ENCODE measurements at regions not wholly inside any gene's neighbourhood (a gene's known extent, or its start where the extent isn't known, plus 50 kb on each side); places are given as distances from the start of the nearest gene placed in this dataset.

GRCh38 chr14:34231626-34232025 lies 230.4 kb downstream of the SPTSSA start:
- Histone ChIP-seq H4K20me1 (ENCODE audit: insufficient read depth, low read length) (no peaks in the 10 kb centered on the region), H3K79me2 (ENCODE audit: low read length) (no peaks in the 10 kb centered on the region), H3K4me1 (ENCODE audit: low read length) (no peaks in the 10 kb centered on the region), H3K9me3 (ENCODE audit: insufficient read depth, low read length) (no peaks in the 10 kb centered on the region), H3K36me3 (replicated peaks; ENCODE audit: low read depth, low read length) (no peaks in the 10 kb centered on the region), H3K4me2 (ENCODE audit: low read length) (no peak overlapping the region), H3K27ac (ENCODE audit: low read length) (no peak overlapping the region), H2AFZ (ENCODE audit: low read depth, low read length) (no peak overlapping the region), H3K4me3 (ENCODE audit: low read length) (no peak overlapping the region), H3K27me3 (ENCODE audit: low read depth, low read length) (0 out of 2 replicates have a peak, but pooled peaks cover 3% of the 10 kb centered on the region), H3K9ac (ENCODE audit: low read length) (no peak overlapping the region)
- TF ChIP-seq EZH2phosphoT487 (IDR thresholded peaks at IDR 0.05; ENCODE audit: low read depth) (no peak), CTCF (IDR thresholded peaks at IDR 0.05; ENCODE audit: low read depth, low read length) (no peak)

- TF ChIP-seq CTCF (IDR thresholded peaks at IDR 0.05; ENCODE audit: low read depth, low read length) (no peak), EZH2phosphoT487 (IDR thresholded peaks at IDR 0.05; ENCODE audit: low read depth) (no peak)
- Histone ChIP-seq H3K4me2 (ENCODE audit: low read length) (no peak overlapping the region), H3K27me3 (ENCODE audit: low read depth, low read length) (peaks cover 3% of the 10 kb centered on the region; the same call in 1 of the 2 replicates), H4K20me1 (ENCODE audit: insufficient read depth, low read length) (no peaks in the 10 kb centered on the region), H3K9ac (ENCODE audit: low read length) (no peak overlapping the region), H3K9me3 (ENCODE audit: insufficient read depth, low read length) (no peaks in the 10 kb centered on the region), H3K36me3 (replicated peaks; ENCODE audit: low read depth, low read length) (no peaks in the 10 kb centered on the region), H2AFZ (ENCODE audit: low read depth, low read length) (no peak overlapping the region), H3K27ac (ENCODE audit: low read length) (no peak overlapping the region), H3K79me2 (ENCODE audit: low read length) (no peaks in the 10 kb centered on the region), H3K4me3 (ENCODE audit: low read length) (no peak overlapping the region), H3K4me1 (ENCODE audit: low read length) (no peaks in the 10 kb centered on the region)
Measured at GRCh38 chr14:34229140-34229539, 232.9 kb downstream of the SPTSSA start.

- H3K9ac ChIP-seq (ENCODE audit: low read length), result no peak overlapping the region
- no peak overlapping the region for H3K4me2 ChIP-seq (ENCODE audit: low read length)
- no peaks in the 10 kb centered on the region for H4K20me1 ChIP-seq (ENCODE audit: insufficient read depth, low read length)
- H3K27ac ChIP-seq (ENCODE audit: low read length), result no peak overlapping the region
- no peaks in the 10 kb centered on the region for H3K9me3 ChIP-seq (ENCODE audit: insufficient read depth, low read length)
- no peaks in the 10 kb centered on the region for H3K36me3 ChIP-seq (replicated peaks; ENCODE audit: low read depth, low read length)
- no peak overlapping the region for H3K4me3 ChIP-seq (ENCODE audit: low read length)
- H3K4me1 ChIP-seq (ENCODE audit: low read length), result no peaks in the 10 kb centered on the region
- H2AFZ ChIP-seq (ENCODE audit: low read depth, low read length), result no peak overlapping the region
- TF ChIP-seq CTCF (IDR thresholded peaks at IDR 0.05; ENCODE audit: low read depth, low read length), result no peak
- no peak for TF ChIP-seq EZH2phosphoT487 (IDR thresholded peaks at IDR 0.05; ENCODE audit: low read depth)
- peaks cover 4% of the 10 kb centered on the region; the same call in 1 of the 2 replicates for H3K27me3 ChIP-seq (ENCODE audit: low read depth, low read length)
- H3K79me2 ChIP-seq (ENCODE audit: low read length), result no peaks in the 10 kb centered on the region
Measured at GRCh38 chr14:34228650-34228976, 233.4 kb downstream of the SPTSSA start.

- no peaks in the 10 kb centered on the region for H3K36me3 ChIP-seq (replicated peaks; ENCODE audit: low read depth, low read length)
- no peaks in the 10 kb centered on the region for H4K20me1 ChIP-seq (ENCODE audit: insufficient read depth, low read length)
- H2AFZ ChIP-seq (ENCODE audit: low read depth, low read length), result no peak overlapping the region
- H3K27me3 ChIP-seq (ENCODE audit: low read depth, low read length), result peaks cover 9% of the 10 kb centered on the region; the same call in 1 of the 2 replicates
- no peak overlapping the region for H3K9ac ChIP-seq (ENCODE audit: low read length)
- no peaks in the 10 kb centered on the region for H3K79me2 ChIP-seq (ENCODE audit: low read length)
- H3K27ac ChIP-seq (ENCODE audit: low read length), result no peak overlapping the region
- TF ChIP-seq EZH2phosphoT487 (IDR thresholded peaks at IDR 0.05; ENCODE audit: low read depth) (no peak), CTCF (IDR thresholded peaks at IDR 0.05; ENCODE audit: low read depth, low read length) (peak; percentile 80)
- peak overlapping the region; percentile 34; the same call in 1 of the 2 replicates for H3K4me3 ChIP-seq (ENCODE audit: low read length)
- H3K4me1 ChIP-seq (ENCODE audit: low read length), result no peaks in the 10 kb centered on the region
- H3K9me3 ChIP-seq (ENCODE audit: insufficient read depth, low read length), result no peaks in the 10 kb centered on the region
- peak overlapping the region; percentile 56 for H3K4me2 ChIP-seq (ENCODE audit: low read length)
Measured at GRCh38 chr14:34227834-34228649, 234.0 kb downstream of the SPTSSA start.

Measured in OCI-LY3 (cell line).